HEK293T (cell line): ENCODE measurements at regions not wholly inside any gene's neighbourhood (a gene's known extent, or its start where the extent isn't known, plus 50 kb on each side); places are given as distances from the start of the nearest gene placed in this dataset.

Experiments
- BHLHE40 ChIP-seq: fragments of 450-650 bp; IDR thresholded peaks from 2 replicates; pipeline ENCODE4 v1.6.1; 2016; ENCODE audit warnings: mild to moderate bottlenecking, moderate library complexity, borderline replicate concordance
- ELF4 ChIP-seq: fragments of 450-650 bp; IDR thresholded peaks from 2 replicates; pipeline ENCODE4 v1.6.1; 2017; ENCODE audit warnings: antibody characterized with exemption
- FOXA1 ChIP-seq: fragments of 450-650 bp; IDR thresholded peaks from 2 replicates; pipeline ENCODE4 v1.6.1; 2016; ENCODE audit warnings: mild to moderate bottlenecking
- LEF1 ChIP-seq: fragments of 450-650 bp; IDR thresholded peaks from 2 replicates; pipeline ENCODE4 v1.6.1; 2017; ENCODE audit warnings: mild to moderate bottlenecking, borderline replicate concordance
- PKNOX1 ChIP-seq: fragments of 450-650 bp; IDR thresholded peaks from 2 replicates; pipeline ENCODE4 v1.6.1; 2016
- TARDBP ChIP-seq: fragments of 450-650 bp; IDR thresholded peaks from 2 replicates; pipeline ENCODE4 v1.6.1; 2016

DNA sequence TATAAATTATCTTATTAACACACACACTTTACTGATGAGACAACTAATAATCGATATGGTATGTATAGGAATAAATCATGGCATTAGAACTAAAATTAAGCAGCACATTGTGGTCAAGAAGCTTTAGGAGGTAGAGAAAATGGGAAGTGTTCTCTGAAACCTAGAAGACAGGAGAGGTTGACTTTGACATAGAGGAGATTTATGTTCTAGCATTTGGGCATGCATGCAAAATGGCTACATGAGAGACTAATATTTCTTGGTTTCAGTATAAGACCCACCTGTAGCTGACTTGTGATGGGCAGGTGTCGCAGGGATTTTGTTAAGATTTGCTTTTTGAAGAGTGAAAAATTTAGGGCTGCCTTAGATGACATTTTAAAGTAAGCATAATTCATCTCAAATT lies 209.7 kb upstream of the POU1F1 start:
- TF ChIP-seq PKNOX1: no peak
- TF ChIP-seq LEF1: no peak
- TF ChIP-seq BHLHE40: no peak
- TF ChIP-seq TARDBP: no peak
- TF ChIP-seq ELF4: no peak
- TF ChIP-seq FOXA1: no peak
